Muscle layer of colon (tissue), 2 donors: ENCODE measurements at regions not wholly inside any gene's neighbourhood (a gene's known extent, or its start where the extent isn't known, plus 50 kb on each side); places are given as distances from the start of the nearest gene placed in this dataset.

Experiments
- H3K27ac ChIP-seq: one replicate; pipeline ENCODE4 v1.7.0; 2013; ENCODE audit warnings: low read depth, mild to moderate bottlenecking, low read length, moderate library complexity
- H3K27me3 ChIP-seq, 2 donors: one replicate each; pipeline ENCODE4 v1.7.0; 2013; ENCODE audit warnings: low read length in 2 of 2, mild to moderate bottlenecking in 2 of 2; ENCODE audit not compliant: insufficient read depth in 2 of 2, control insufficient read depth in 1 of 2
- H3K36me3 ChIP-seq: one replicate; pipeline ENCODE4 v1.7.0; 2013; ENCODE audit warnings: mild to moderate bottlenecking, low read length; ENCODE audit not compliant: insufficient read depth
- H3K4me1 ChIP-seq: one replicate; pipeline ENCODE4 v1.7.0; 2013; ENCODE audit warnings: mild to moderate bottlenecking, low read length; ENCODE audit not compliant: insufficient read depth
- H3K4me3 ChIP-seq, 2 donors: one replicate each; pipeline ENCODE4 v1.7.0; 2013; ENCODE audit warnings: low read length in 2 of 2, low read depth in 1 of 2, mild to moderate bottlenecking in 1 of 2, moderate library complexity in 1 of 2
- H3K9ac ChIP-seq: one replicate; pipeline ENCODE4 v1.7.0; 2013; ENCODE audit warnings: low read length
- H3K9me3 ChIP-seq: one replicate; pipeline ENCODE4 v1.7.0; 2013; ENCODE audit warnings: mild to moderate bottlenecking, low read length
- donor health status: abdominal sarcoma.
- donor health status: Adenocarcinoma of cecum.

DNA sequence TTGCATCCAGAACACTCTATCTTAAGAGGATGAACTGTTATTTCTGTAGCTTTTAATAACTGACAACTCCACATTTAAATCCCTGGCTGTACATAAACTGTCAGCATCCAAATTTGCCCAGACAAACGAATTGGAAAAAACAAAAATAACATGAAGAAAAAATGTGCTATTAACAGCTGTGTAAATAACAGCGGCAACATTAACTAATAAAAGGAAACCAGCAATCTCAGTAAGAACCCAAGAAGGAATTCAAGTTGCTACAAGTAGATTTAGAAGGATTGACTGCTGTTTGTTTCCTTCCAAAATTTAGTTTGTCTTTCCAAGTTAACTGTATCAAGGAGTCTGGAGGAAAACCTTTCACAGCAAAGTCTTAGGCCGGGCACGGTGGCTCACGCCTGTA is 550.6 kb upstream of the MDFIC2 start:
- H3K9ac ChIP-seq = no peak overlapping the region
- no peaks in the 10 kb centered on the region for H3K9me3 ChIP-seq
- no peaks in the 10 kb centered on the region for H3K36me3 ChIP-seq
- H3K4me1 ChIP-seq = no peaks in the 10 kb centered on the region
- H3K4me3 ChIP-seq = no peak overlapping the region
- H3K27me3 ChIP-seq = no peaks in the 10 kb centered on the region
- H3K27ac ChIP-seq = no peak overlapping the region

DNA sequence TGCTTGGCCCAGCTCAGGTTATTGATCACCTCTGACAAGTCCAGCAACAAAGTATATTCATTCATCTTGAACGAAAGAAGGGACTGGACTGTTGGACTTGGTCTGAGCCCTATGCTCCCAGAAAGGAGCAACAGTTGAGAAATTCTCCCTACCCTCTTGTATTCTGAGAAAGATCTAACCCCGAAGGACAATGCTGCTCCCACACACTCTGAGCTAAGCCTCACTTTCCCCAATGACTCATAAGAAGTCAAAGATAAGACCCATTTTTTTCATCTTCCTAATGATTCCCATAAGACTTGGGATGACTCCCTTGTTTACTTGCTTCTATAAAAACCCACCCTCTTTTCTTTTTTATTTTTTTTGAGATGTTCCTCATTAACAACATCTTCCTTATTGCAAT is 549.4 kb upstream of the MDFIC2 start:
- H3K27me3 ChIP-seq = no peaks in the 10 kb centered on the region
- H3K4me1 ChIP-seq = no peaks in the 10 kb centered on the region
- H3K27ac ChIP-seq = no peak overlapping the region
- H3K36me3 ChIP-seq = no peaks in the 10 kb centered on the region
- H3K9me3 ChIP-seq = no peaks in the 10 kb centered on the region
- H3K9ac ChIP-seq = no peak overlapping the region
- H3K4me3 ChIP-seq = no peak overlapping the region

DNA sequence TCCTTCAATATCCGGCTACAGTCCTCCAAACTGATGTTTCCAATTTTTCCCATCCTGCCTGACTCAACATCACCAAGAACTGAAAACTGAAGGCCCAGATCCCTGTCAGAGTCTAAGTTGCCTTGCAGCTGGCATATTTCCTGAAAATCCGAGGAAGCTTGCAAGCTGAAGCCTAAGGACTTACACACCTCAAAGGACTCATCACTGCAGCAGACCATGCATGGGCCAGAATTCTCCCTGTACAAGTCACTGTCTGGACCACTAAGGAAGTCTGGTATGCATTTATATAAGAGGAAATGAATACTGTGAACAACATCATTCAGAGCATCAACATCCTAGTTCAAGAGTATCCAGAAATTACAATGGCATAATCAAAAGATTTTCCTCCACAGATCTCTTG is 548.8 kb upstream of the MDFIC2 start:
- H3K36me3 ChIP-seq = no peaks in the 10 kb centered on the region
- no peaks in the 10 kb centered on the region for H3K9me3 ChIP-seq
- H3K9ac ChIP-seq = no peak overlapping the region
- H3K4me1 ChIP-seq = no peaks in the 10 kb centered on the region
- H3K4me3 ChIP-seq = no peak overlapping the region
- no peak overlapping the region for H3K27ac ChIP-seq
- no peaks in the 10 kb centered on the region for H3K27me3 ChIP-seq

DNA sequence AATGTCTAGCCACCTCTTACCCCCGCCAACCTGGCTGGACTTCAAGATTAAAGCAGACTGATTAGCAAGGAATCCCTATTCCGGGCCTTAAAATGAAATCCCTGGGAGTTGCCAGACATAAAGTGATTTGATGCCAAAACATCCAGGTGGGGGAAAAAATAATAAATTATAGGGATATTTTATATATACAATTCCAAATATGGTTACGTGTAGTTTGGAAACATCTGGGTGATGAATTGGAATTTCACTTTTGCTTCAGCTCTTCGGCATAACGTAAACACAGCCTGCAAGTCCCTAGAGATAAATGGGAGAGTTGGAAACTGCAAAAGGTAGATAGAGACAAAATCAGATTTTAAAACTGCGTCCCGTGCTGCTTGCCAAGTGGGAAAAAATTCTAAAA is 545.5 kb upstream of the MDFIC2 start:
- Histone ChIP-seq H3K4me3 (peak overlapping the region in 1 of 2 donors; percentile 29), H3K9ac (no peak overlapping the region), H3K27ac (no peak overlapping the region), H3K36me3 (no peaks in the 10 kb centered on the region), H3K9me3 (no peaks in the 10 kb centered on the region), H3K27me3 (no peaks in the 10 kb centered on the region), H3K4me1 (no peaks in the 10 kb centered on the region)

DNA sequence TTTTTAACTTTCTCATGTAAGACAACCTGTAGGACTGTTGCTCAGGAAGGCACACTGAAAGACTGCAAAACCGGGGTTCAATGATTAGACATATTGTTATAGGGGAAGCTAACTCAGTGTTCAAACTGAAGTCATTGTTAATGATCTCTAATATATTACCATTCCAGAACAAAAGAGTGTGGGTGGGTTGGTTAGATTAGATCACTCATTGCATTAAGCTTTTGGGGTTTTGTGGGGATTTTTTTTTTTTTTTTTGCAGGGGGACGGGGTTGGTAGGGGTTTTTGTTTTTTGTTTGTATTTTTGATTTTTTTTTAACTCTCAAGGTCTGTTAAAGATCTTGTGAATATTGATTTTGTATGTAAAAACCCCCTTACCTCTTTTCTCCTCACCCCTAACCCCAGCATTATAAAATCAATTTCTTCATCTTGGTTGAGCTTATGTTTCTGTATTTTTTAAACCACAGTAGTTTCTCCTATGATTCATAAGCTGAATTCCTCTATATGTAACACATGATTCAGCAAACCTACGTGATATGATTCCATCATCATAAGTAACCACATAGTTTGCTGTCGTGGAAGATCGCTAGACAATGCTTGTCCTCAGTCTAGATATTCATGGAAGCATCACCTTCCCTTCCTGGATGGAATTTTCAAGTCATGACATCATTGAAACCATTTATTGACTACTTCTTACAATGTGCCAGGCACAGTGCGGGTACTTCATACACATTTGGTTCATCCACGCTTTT is 544.1 kb upstream of the MDFIC2 start:
- H3K9me3 ChIP-seq = no peaks in the 10 kb centered on the region
- no peak overlapping the region for H3K4me3 ChIP-seq
- no peaks in the 10 kb centered on the region for H3K4me1 ChIP-seq
- no peaks in the 10 kb centered on the region for H3K27me3 ChIP-seq
- H3K27ac ChIP-seq = no peak overlapping the region
- no peaks in the 10 kb centered on the region for H3K36me3 ChIP-seq
- no peak overlapping the region for H3K9ac ChIP-seq

DNA sequence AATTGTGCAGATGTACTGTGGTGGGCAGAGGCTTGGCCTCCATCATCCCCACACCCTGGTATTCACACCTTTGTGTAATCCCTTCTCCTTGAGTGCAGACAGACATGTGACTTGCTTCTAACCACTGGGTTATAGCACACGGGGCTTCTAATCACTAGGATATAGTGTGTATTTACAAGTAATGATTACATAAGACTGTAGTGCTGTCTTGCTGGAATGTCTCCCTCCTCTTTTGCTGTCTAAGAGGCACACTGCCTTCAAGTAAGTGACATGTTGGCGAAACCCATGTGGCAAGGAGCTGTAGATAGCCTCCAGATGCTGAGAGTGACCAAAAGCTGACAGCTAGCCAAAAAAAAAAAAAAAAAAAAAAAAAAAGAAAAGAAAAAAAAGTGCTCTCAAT is 542.7 kb upstream of the MDFIC2 start:
- Histone ChIP-seq H3K4me3 (no peak overlapping the region), H3K27ac (no peak overlapping the region), H3K27me3 (no peaks in the 10 kb centered on the region), H3K4me1 (peaks cover 12% of the 10 kb centered on the region), H3K9ac (no peak overlapping the region), H3K36me3 (no peaks in the 10 kb centered on the region), H3K9me3 (no peaks in the 10 kb centered on the region)

DNA sequence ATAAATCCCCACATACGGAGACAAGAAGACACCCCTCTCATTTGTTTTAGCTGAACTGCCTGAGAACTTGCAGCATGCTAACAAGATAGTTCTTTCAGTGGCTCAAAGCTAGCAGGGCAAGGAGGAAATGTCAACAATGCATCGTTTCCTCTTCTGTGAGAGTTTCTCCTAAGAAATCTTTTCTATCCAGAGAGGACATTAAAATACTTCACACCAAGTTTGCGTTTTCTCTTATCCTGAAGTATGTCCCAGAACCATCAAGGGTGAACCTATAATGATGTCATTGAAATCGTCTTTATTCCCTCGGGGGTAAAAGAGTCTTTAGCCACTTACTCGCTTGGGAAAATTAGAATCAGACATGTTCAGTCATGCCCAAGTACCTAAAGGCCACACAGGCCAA is 541.7 kb upstream of the MDFIC2 start:
- Histone ChIP-seq H3K27me3 (no peaks in the 10 kb centered on the region), H3K4me3 (no peak overlapping the region), H3K9me3 (no peaks in the 10 kb centered on the region), H3K36me3 (no peaks in the 10 kb centered on the region), H3K9ac (no peak overlapping the region), H3K4me1 (peaks cover 18% of the 10 kb centered on the region), H3K27ac (no peak overlapping the region)

DNA sequence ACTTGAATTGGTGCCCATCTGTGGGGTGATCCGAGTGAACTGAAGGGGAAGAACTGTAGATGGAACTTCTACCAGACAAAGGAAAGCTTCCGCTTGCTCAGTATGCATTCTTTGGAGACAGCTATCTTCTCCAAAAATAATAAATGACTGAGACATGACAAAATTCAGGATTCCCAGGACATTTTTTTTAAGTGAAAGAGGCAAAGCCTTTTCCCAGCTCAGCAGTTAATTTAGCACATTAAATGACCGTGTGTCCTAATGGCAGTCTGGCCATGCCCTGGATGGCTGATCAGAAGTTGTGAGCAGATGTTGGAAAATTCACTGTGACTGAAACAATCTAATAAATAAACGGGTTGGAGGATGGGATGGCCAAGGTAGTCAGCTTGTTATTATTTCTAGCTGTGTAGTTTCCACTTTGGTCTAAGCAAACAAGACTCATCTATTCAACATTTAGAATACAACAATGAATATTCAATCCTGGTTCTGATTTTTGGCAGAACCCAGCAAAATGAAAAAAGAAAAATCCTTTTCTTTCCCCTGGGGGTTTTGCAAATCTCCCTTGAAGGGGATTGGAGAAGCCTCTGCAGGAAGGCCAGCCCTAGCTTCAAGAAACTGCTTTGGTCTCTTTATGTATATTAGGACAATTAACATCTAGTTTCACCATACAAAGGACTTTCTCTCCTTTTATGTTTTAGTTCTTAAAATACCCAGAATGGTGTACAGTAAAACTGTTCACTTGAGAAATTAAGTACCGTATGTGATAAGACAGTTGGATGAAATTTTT is 540.9 kb upstream of the MDFIC2 start:
- H3K27ac ChIP-seq = no peak overlapping the region

DNA sequence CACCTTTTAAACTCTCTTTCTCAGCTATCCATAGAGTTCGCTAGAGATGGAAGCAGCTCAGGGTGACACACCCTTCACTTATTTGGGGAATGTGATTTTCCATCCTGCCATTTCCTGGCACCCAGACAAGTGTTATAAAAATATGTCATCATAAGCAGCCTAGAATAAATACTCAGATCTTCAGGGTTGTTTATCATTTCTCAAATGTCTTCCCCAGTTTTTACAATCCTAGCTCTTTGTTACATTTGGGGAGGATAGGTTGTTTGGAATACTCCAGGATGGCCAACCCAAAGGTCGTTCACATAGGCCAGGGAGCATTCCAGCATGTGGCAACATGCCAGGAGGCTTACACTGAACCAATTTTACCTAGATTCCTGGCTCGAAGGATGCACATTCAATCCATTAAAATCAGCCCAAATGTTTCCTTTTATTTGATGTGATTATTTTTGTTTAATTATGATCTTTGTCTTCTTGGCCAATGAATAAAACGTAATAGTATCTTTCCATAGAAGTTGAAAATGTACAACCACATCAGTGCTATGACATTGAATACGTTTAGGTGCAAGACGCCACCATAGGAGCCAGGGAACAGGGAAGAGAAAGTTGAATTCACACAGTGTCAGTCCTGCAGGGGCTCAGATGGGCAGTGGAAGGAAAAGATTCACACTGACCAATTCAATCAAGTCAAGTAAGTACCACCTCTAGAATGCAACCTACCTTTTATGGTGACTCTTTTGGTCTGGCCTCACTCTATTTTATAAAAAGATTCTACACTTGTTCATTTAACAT is 537.7 kb upstream of the MDFIC2 start:
- Histone ChIP-seq H3K4me1 (peaks cover 18% of the 10 kb centered on the region), H3K9me3 (no peaks in the 10 kb centered on the region), H3K27me3 (no peaks in the 10 kb centered on the region), H3K9ac (no peak overlapping the region), H3K27ac (peak overlapping the region; percentile 2), H3K36me3 (no peaks in the 10 kb centered on the region), H3K4me3 (no peak overlapping the region)

More for the DNA sequence above, 540.9 kb upstream of the MDFIC2 start:
- Histone ChIP-seq H3K36me3 (no peaks in the 10 kb centered on the region), H3K4me1 (peaks cover 18% of the 10 kb centered on the region), H3K4me3 (no peak overlapping the region), H3K9ac (no peak overlapping the region), H3K9me3 (no peaks in the 10 kb centered on the region), H3K27me3 (no peaks in the 10 kb centered on the region)

DNA sequence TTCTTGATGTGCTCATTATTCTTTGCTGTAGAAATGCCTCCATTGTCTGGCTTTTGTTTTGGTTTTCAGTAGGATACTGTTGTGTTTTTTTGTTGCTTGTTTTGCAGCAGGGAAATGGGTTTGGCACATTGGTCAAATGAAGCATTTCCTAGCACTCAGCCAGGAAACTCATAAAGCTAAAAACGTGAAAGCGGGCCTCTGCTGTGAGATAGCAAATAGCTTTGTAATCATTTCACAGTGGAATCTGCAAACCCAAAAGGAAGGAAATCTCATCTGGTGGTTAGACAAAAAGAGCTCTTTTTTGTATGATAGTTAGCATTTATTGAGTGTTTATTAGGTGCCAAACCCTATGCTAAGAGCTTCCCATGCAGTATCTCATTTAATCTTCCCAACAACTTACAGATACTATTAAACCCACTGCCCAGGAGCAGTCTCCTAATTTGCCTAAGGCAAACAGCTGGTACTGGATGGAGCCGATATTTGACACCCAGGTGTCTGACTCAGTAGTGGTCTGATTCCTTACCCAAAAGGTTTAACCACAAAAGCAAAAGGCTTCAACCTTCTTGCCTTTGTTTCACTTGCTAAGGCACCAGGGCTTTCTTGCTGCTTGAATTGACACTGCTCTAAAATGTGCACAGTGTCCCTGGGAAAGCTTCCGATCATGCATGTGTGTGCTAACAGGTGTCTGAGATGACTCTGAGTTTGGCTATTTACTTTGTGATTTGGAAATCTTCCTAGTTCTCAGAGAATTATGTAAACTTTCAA is 527.9 kb upstream of the MDFIC2 start:
- Histone ChIP-seq H3K27me3 (no peaks in the 10 kb centered on the region), H3K36me3 (no peaks in the 10 kb centered on the region), H3K9ac (no peak overlapping the region), H3K4me3 (no peak overlapping the region), H3K9me3 (no peaks in the 10 kb centered on the region), H3K4me1 (no peaks in the 10 kb centered on the region), H3K27ac (no peak overlapping the region)
